ENCODE measurements at regions not wholly inside any gene's neighbourhood (a gene's known extent, or its start where the extent isn't known, plus 50 kb on each side); places are given as distances from the start of the nearest gene placed in this dataset.
"Not testable (repeated sequence)": the region's sequence is repeated elsewhere in the genome, so short reads cannot be mapped to it uniquely, and the experiment has no call there.

GRCh38 chr7:35133465-35133864 lies 96.2 kb upstream of the DPY19L1 start:
- TF ChIP-seq SOX15 (CRISPR knock-in tag; IDR thresholded peaks at IDR 0.05); CTCF (IDR thresholded peaks at IDR 0.05); ZNF263 (CRISPR knock-in tag; IDR thresholded peaks at IDR 0.05; ENCODE audit: low read depth); ZNF232 (CRISPR knock-in tag; IDR thresholded peaks at IDR 0.05); ZNF219 (CRISPR knock-in tag; IDR thresholded peaks at IDR 0.05; ENCODE audit: borderline replicate concordance); ESRRA (CRISPR knock-in tag; IDR thresholded peaks at IDR 0.05; ENCODE audit: borderline replicate concordance); FOXP4 (CRISPR knock-in tag; IDR thresholded peaks at IDR 0.05); ZBTB21 (CRISPR knock-in tag; IDR thresholded peaks at IDR 0.05; ENCODE audit: borderline replicate concordance); CREB1 (CRISPR knock-in tag; IDR thresholded peaks at IDR 0.05); ELF4 (CRISPR knock-in tag; IDR thresholded peaks at IDR 0.05; ENCODE audit: low read depth); PRRX2 (CRISPR knock-in tag; IDR thresholded peaks at IDR 0.05); MAX (CRISPR knock-in tag; IDR thresholded peaks at IDR 0.05): not testable (repeated sequence)

Data from WTC11 (cell line).